ENCODE measurements at regions not wholly inside any gene's neighbourhood (a gene's known extent, or its start where the extent isn't known, plus 50 kb on each side); places are given as distances from the start of the nearest gene placed in this dataset.

- Histone ChIP-seq H3K4me3 (ENCODE audit: low read depth, low read length, poor library complexity, severe bottlenecking) (no peak overlapping the region), H3K27me3 (replicated peaks; ENCODE audit: insufficient read depth, low read depth, low read length, poor library complexity) (peaks cover 21% of the 10 kb centered on the region), H3K9me3 (ENCODE audit: low read depth, low read length, poor library complexity, severe bottlenecking) (no peaks in the 10 kb centered on the region), H3K27ac (ENCODE audit: low read depth, low read length, poor library complexity, severe bottlenecking) (no peak overlapping the region), H3K4me1 (ENCODE audit: insufficient read depth, low read length, poor library complexity, severe bottlenecking) (no peaks in the 10 kb centered on the region), H3K36me3 (ENCODE audit: insufficient read depth, low read length, poor library complexity, severe bottlenecking) (no peaks in the 10 kb centered on the region)
- no peak for DNase-seq (ENCODE audit: low spot score)
- TF ChIP-seq, protein P1, sequence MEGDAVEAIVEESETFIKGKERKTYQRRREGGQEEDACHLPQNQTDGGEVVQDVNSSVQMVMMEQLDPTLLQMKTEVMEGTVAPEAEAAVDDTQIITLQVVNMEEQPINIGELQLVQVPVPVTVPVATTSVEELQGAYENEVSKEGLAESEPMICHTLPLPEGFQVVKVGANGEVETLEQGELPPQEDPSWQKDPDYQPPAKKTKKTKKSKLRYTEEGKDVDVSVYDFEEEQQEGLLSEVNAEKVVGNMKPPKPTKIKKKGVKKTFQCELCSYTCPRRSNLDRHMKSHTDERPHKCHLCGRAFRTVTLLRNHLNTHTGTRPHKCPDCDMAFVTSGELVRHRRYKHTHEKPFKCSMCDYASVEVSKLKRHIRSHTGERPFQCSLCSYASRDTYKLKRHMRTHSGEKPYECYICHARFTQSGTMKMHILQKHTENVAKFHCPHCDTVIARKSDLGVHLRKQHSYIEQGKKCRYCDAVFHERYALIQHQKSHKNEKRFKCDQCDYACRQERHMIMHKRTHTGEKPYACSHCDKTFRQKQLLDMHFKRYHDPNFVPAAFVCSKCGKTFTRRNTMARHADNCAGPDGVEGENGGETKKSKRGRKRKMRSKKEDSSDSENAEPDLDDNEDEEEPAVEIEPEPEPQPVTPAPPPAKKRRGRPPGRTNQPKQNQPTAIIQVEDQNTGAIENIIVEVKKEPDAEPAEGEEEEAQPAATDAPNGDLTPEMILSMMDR (conservative IDR thresholded peaks at IDR 0.05; ENCODE audit: low read depth, low read length): no peak
- TF ChIP-seq EZH2 (IDR thresholded peaks at IDR 0.05; ENCODE audit: borderline replicate concordance, low read depth, low read length, poor library complexity, severe bottlenecking): no peak
- ChIA-PET POLR2A (ENCODE audit: low non-redundant PET) (no interaction called here), CTCF (no interaction called here)
- intact Hi-C loops (cut with micrococcal nuclease; ENCODE audit: unreplicated experiment): no loop called here
- BruUV-seq (replicated peaks): no TSS peak
Measured at GRCh38 chr14:49209416-49209815, 376.8 kb downstream of the RPS29 start.

DNA sequence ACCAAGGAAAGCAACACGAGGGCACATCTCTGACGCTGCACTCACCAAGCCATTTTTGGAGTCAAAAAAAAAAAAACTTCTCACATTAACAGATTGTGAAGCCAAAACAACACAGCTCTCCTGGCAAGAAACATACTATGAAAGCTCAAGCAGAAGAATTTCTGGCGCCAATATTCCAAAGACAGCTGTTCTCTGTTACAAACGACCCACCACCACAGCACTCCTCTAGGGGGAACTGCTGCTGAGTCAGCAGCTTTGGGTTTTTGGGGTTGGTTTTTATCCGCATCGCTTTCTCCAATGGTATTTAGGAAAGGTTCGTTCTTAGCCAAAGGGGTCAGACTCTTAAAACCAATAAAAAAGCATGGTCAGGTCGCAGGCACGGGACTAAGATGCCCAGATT lies 379.4 kb downstream of the RPS29 start:
- ChIA-PET CTCF (no interaction called here), POLR2A (ENCODE audit: low non-redundant PET) (no interaction called here)
- intact Hi-C loops (cut with micrococcal nuclease; ENCODE audit: unreplicated experiment): no loop called here
- Histone ChIP-seq H3K27me3 (replicated peaks; ENCODE audit: insufficient read depth, low read depth, low read length, poor library complexity) (peaks cover 16% of the 10 kb centered on the region), H3K4me1 (ENCODE audit: insufficient read depth, low read length, poor library complexity, severe bottlenecking) (no peaks in the 10 kb centered on the region), H3K9me3 (ENCODE audit: low read depth, low read length, poor library complexity, severe bottlenecking) (no peaks in the 10 kb centered on the region), H3K36me3 (ENCODE audit: insufficient read depth, low read length, poor library complexity, severe bottlenecking) (no peaks in the 10 kb centered on the region), H3K4me3 (ENCODE audit: low read depth, low read length, poor library complexity, severe bottlenecking) (no peak overlapping the region), H3K27ac (ENCODE audit: low read depth, low read length, poor library complexity, severe bottlenecking) (no peak overlapping the region)
- no TSS peak for BruUV-seq (replicated peaks)
- no peak for TF ChIP-seq EZH2 (IDR thresholded peaks at IDR 0.05; ENCODE audit: borderline replicate concordance, low read depth, low read length, poor library complexity, severe bottlenecking)
- TF ChIP-seq, protein P1 (conservative IDR thresholded peaks at IDR 0.05; ENCODE audit: low read depth, low read length): no peak
- DNase-seq (ENCODE audit: low spot score): no peak

- H3K9me3 ChIP-seq (ENCODE audit: low read depth, low read length, poor library complexity, severe bottlenecking): no peaks in the 10 kb centered on the region
- no TSS peak for BruUV-seq (replicated peaks)
- intact Hi-C loops (cut with micrococcal nuclease; ENCODE audit: unreplicated experiment): no loop called here
- H3K27ac ChIP-seq (ENCODE audit: low read depth, low read length, poor library complexity, severe bottlenecking): no peak overlapping the region
- ChIA-PET POLR2A (ENCODE audit: low non-redundant PET) (no interaction called here), CTCF (no interaction called here)
- TF ChIP-seq, protein P1 (conservative IDR thresholded peaks at IDR 0.05; ENCODE audit: low read depth, low read length): no peak
- TF ChIP-seq EZH2 (IDR thresholded peaks at IDR 0.05; ENCODE audit: borderline replicate concordance, low read depth, low read length, poor library complexity, severe bottlenecking): no peak
- H3K36me3 ChIP-seq (ENCODE audit: insufficient read depth, low read length, poor library complexity, severe bottlenecking): no peaks in the 10 kb centered on the region
- H3K4me3 ChIP-seq (ENCODE audit: low read depth, low read length, poor library complexity, severe bottlenecking): no peak overlapping the region
- H3K4me1 ChIP-seq (ENCODE audit: insufficient read depth, low read length, poor library complexity, severe bottlenecking): no peaks in the 10 kb centered on the region
- DNase-seq (ENCODE audit: low spot score): no peak
- H3K27me3 ChIP-seq (replicated peaks; ENCODE audit: insufficient read depth, low read depth, low read length, poor library complexity): peaks cover 13% of the 10 kb centered on the region
Measured at GRCh38 chr14:49203676-49204075, 382.5 kb downstream of the RPS29 start.
